Panc1 (cell line): ENCODE measurements at regions not wholly inside any gene's neighbourhood (a gene's known extent, or its start where the extent isn't known, plus 50 kb on each side); places are given as distances from the start of the nearest gene placed in this dataset.

Experiments used
- ATAC-seq: fragments of 200-7000 bp; cut with Tn5 transposase; 2 replicates; pipeline ENCODE4 v1.9.1; 2020; ENCODE audit warnings: mild to moderate bottlenecking, moderate library complexity
- BruUV-seq: library from RNA; stranded (reverse); fragments of 400-500 nt; replicated peaks from 2 replicates; lab custom pipeline; 2021; lab: Mats Ljungman, UMichigan
- CTCF ChIA-PET: fragments of 300-600 bp; sonication (Branson Sonifier 250); formaldehyde crosslinking; loops from one replicate; lab custom pipeline; 2022; ENCODE audit warnings: antibody characterized with exemption; lab: Charles Lee
- POLR2A ChIA-PET: fragments of 300-600 bp; sonication (Branson Sonifier 250); formaldehyde crosslinking; loops from one replicate; lab custom pipeline; 2022; ENCODE audit warnings: antibody characterized with exemption; lab: Charles Lee
- DNase-seq: peaks from one replicate; pipeline ENCODE4 v3.0.0-alpha.2; 2010; ENCODE audit warnings: low read depth, low spot score
- H3K27ac ChIP-seq: 2 replicates; pipeline ENCODE4 v1.5.1; 2011; ENCODE audit warnings: mild to moderate bottlenecking, low read length, inconsistent platforms
- H3K27me3 ChIP-seq: fragments of 200-500 bp; sonication (Bioruptor generic); 2 replicates; pipeline ENCODE4 v1.6.0; 2014; ENCODE audit warnings: low read length, inconsistent platforms; ENCODE audit not compliant: control insufficient read depth, insufficient read depth
- H3K36me3 ChIP-seq: fragments of 200-500 bp; sonication (Bioruptor generic); 2 replicates; pipeline ENCODE4 v1.5.1; 2014; ENCODE audit warnings: inconsistent platforms, mild to moderate bottlenecking, low read length, moderate library complexity; ENCODE audit not compliant: control insufficient read depth, insufficient read depth
- H3K4me1 ChIP-seq: 2 replicates; pipeline ENCODE4 v1.5.1; 2011; ENCODE audit warnings: inconsistent platforms, mild to moderate bottlenecking, low read length, moderate library complexity; ENCODE audit not compliant: control insufficient read depth, insufficient read depth
- H3K4me3 ChIP-seq, 2 experiments: 2 replicates each; pipeline ENCODE4 v1.5.1; 2011 to 2012; ENCODE audit warnings: low read depth in 2 of 2, low read length in 2 of 2, mild to moderate bottlenecking in 2 of 2, inconsistent platforms in 1 of 2, moderate library complexity in 1 of 2
- H3K9me3 ChIP-seq: fragments of 200-500 bp; sonication (Bioruptor generic); 2 replicates; pipeline ENCODE4 v1.5.1; 2014; ENCODE audit warnings: low read depth, mild to moderate bottlenecking, inconsistent platforms, low read length, moderate library complexity; ENCODE audit not compliant: control insufficient read depth, insufficient read depth
- CTCF ChIP-seq: fragments of 450-650 bp; IDR thresholded peaks from 2 replicates; pipeline ENCODE4 v1.5.1; 2017; ENCODE audit warnings: mild to moderate bottlenecking
- POLR2AphosphoS5 ChIP-seq: IDR thresholded peaks from 2 replicates; pipeline ENCODE4 v1.6.1; 2012; ENCODE audit warnings: mild to moderate bottlenecking, low read depth, low read length, moderate library complexity
- REST ChIP-seq, 2 experiments: IDR thresholded peaks; 2 replicates each; pipeline ENCODE4 v1.6.1; 2011 to 2012; ENCODE audit warnings: low read depth in 2 of 2, control low read depth in 1 of 2, low read length in 1 of 2, mild to moderate bottlenecking in 1 of 2, moderate library complexity in 1 of 2; ENCODE audit not compliant: insufficient read depth in 1 of 2
- SIN3A ChIP-seq: IDR thresholded peaks from 2 replicates; pipeline ENCODE4 v1.6.1; 2012; ENCODE audit warnings: low read depth, mild to moderate bottlenecking, low read length, moderate library complexity, borderline replicate concordance; ENCODE audit not compliant: insufficient read depth
- TCF7L2 ChIP-seq: IDR thresholded peaks from 2 replicates; pipeline ENCODE4 v1.6.1; 2011; ENCODE audit warnings: mild to moderate bottlenecking, low read depth, low read length, inconsistent platforms
- in situ Hi-C: cut with HindIII; loops from 2 replicates; pipeline ENCODE4 v1.10.0; 2016; ENCODE audit warnings: low sequenced_read_pairs, low pct_unique_long_range_greater_than_20kb
- intact Hi-C: fragments of 100-400 bp; cut with micrococcal nuclease; formaldehyde crosslinking; loops from one replicate; pipeline ENCODE4 v1.10.0; 2022; ENCODE audit not compliant: unreplicated experiment

GRCh38 chr5:50958852-50959457 is 292.5 kb downstream of the PARP8 start:
- intact Hi-C loops (loop anchor here (2.0 kb wide), 1 partner anchor 1698 kb away; no protein-coding TSS in a partner anchor), in situ Hi-C loops (no loop called here)
- TF ChIP-seq POLR2AphosphoS5: no peak
- peak; percentile 69; the same call in 1 of the 2 replicates for TF ChIP-seq CTCF
- ChIA-PET POLR2A (interaction anchor here (0.6 kb wide), 1 partner anchor 1391 kb away, joined by 4 read pairs; no protein-coding TSS in a partner anchor), CTCF (interaction anchor here (1.1 kb wide), 1 partner anchor 389 kb away, joined by 4 read pairs; no protein-coding TSS in a partner anchor)
- 0 out of 2 replicates have a peak, but pooled peaks cover 3% of the 10 kb centered on the region for H3K27me3 ChIP-seq
- no peaks in the 10 kb centered on the region for H3K9me3 ChIP-seq
- ATAC-seq (no peak), DNase-seq (no peak)
- H3K4me3 ChIP-seq: no peak overlapping the region
- H3K27ac ChIP-seq: no peak overlapping the region
- no peaks in the 10 kb centered on the region for H3K4me1 ChIP-seq
- BruUV-seq: no TSS peak
- no peaks in the 10 kb centered on the region for H3K36me3 ChIP-seq

GRCh38 chr5:50962934-50963872 is 296.8 kb downstream of the PARP8 start:
- Histone ChIP-seq H3K4me3 (peak overlapping the region; percentile 34 to 57), H3K4me1 (0 out of 2 replicates have a peak, but pooled peaks cover 4% of the 10 kb centered on the region), H3K27ac (no peak overlapping the region), H3K27me3 (peaks cover 20% of the 10 kb centered on the region), H3K36me3 (no peaks in the 10 kb centered on the region), H3K9me3 (no peaks in the 10 kb centered on the region)
- intact Hi-C loops (loop anchor here (1.0 to 10.0 kb wide), 3 partner anchors 422 to 1394 kb away; partner anchors contain the start of gene ISL1), in situ Hi-C loops (no loop called here)
- POLR2A ChIA-PET: interaction anchor here (0.6 kb wide), 1 partner anchor 1694 kb away, joined by 3 read pairs; no protein-coding TSS in a partner anchor
- TF ChIP-seq SIN3A: no peak
- TF ChIP-seq POLR2AphosphoS5: no peak
- TF ChIP-seq CTCF: peak; percentile 99
- no peak for TF ChIP-seq REST (IDR thresholded peaks at IDR 0.05; ENCODE audit: insufficient read depth in 1 of 2, low read depth in 2 of 2, low read length in 1 of 2)
- TF ChIP-seq TCF7L2: no peak
- peak; percentile 93 for ATAC-seq
- peak; percentile 61 for DNase-seq
- BruUV-seq: no TSS peak
- CTCF ChIA-PET: interaction anchor here (1.0 to 1.2 kb wide), 3 partner anchors 384 to 1045 kb away, joined by 4 to 14 read pairs (median 12); no protein-coding TSS in a partner anchor
